ENCODE measurements at regions not wholly inside any gene's neighbourhood (a gene's known extent, or its start where the extent isn't known, plus 50 kb on each side); places are given as distances from the start of the nearest gene placed in this dataset.

DNA sequence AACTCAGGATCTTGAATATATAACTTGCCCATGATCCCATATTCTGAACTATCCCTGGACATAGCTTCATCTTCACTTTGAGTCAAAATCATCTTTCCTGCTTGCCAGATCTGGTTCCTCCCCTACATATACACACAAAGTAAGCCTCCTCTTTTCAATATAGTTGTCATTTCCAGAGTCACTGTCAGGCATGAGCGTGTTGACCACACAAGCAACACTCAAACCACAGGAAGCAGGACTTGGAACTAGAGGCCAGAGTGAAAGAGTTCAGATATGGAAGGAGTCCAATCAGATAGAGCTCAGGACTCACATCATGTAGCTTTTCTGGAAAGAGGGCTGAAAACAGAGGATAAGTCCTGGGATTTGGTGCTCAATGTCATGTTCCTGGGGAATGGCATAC, 1140.6 kb downstream of the BCL11B start:
- TF ChIP-seq, protein P1, sequence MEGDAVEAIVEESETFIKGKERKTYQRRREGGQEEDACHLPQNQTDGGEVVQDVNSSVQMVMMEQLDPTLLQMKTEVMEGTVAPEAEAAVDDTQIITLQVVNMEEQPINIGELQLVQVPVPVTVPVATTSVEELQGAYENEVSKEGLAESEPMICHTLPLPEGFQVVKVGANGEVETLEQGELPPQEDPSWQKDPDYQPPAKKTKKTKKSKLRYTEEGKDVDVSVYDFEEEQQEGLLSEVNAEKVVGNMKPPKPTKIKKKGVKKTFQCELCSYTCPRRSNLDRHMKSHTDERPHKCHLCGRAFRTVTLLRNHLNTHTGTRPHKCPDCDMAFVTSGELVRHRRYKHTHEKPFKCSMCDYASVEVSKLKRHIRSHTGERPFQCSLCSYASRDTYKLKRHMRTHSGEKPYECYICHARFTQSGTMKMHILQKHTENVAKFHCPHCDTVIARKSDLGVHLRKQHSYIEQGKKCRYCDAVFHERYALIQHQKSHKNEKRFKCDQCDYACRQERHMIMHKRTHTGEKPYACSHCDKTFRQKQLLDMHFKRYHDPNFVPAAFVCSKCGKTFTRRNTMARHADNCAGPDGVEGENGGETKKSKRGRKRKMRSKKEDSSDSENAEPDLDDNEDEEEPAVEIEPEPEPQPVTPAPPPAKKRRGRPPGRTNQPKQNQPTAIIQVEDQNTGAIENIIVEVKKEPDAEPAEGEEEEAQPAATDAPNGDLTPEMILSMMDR (IDR thresholded peaks at IDR 0.05) = no peak
- no peak for TF ChIP-seq POLR2A (IDR thresholded peaks at IDR 0.05)

All from suprapubic skin (tissue), 3 donors.